GM18511 (cell line): ENCODE measurements at regions not wholly inside any gene's neighbourhood (a gene's known extent, or its start where the extent isn't known, plus 50 kb on each side); places are given as distances from the start of the nearest gene placed in this dataset.
"Not testable (repeated sequence)": the region's sequence is repeated elsewhere in the genome, so short reads cannot be mapped to it uniquely, and the experiment has no call there.

Experiments used
- ATAC-seq: cut with Tn5 transposase; IDR thresholded peaks from one replicate; pipeline ENCODE4 v1.9.1; 2021; ENCODE audit warnings: mild to moderate bottlenecking, moderate library complexity; ENCODE audit not compliant: unreplicated experiment

DNA sequence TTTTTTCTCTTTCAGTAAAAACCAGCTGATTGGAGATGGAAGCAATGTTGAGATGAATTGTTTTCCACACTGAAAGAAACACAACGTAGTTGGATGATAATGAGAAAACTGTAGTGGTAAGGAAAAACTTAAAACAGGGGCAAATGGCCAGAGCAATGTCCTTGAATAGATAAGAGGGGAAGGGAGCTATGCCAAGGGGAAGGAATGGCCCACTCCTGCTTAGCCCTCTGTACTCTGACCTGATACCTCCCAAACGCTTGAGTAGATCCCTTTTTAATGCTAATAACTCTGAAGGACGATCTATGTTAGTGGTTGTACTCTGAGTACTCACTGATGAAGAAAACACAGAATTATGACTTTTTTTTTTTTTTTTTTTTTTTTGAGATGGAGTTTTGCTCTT lies 114.7 kb upstream of the DAB2 start:
- ATAC-seq: no peak

DNA sequence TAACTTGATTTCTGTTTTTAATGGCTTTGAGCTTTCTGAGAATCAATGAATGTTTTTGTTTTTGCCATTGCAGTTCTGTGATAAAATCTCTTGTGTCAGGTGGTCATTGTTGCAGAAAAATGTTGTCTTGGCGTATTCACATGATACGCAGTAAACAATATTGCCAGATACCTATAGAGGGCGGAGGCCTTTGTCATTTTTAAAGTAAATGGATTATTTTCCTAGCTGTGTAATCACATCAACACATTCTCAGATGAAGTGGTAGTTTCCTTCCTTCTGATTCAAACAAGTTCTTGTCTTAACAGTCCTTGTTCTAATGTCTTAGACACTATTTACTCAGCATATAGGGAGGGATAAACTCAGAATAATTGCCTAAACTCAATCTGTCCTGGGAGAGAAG lies 109.9 kb upstream of the DAB2 start:
- ATAC-seq: no peak

DNA sequence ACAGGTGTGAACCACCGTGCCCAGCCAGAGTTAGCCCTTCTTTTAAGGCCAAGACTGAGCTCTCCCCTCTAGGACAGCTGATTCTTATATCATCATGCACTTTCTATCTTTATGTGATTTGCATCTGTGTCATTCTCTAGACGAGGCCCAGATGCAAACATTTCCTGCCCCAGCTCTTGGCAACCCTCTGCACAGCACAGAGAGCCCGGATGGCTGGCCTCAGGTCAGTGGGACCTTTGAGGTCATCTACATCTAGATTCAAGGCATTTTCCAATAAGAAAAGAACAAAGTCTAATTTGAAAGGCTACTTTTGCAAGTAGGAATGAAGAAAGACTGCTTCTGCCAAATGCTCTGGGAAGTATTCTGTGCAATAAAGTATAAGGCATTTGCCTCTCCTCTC lies 109.0 kb upstream of the DAB2 start:
- no peak for ATAC-seq

DNA sequence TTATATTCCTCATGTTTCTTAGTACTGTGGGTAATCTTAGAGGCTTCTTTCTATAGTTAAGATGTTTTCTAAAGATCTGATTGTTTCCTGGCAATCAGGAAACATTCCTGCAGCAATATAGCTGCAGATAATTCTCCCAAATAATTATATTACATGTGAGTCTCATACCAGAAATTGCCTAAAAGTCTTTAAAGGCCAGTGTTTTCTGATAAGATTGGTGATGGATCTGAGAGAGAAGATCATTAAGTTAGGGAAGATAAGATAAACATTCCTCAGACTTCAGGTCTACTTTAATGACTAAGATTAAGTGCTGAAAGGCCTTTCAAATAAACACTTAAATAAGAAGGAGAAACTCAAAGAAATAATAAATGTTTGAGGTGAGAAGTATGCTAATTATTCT lies 107.7 kb upstream of the DAB2 start:
- ATAC-seq: no peak

DNA sequence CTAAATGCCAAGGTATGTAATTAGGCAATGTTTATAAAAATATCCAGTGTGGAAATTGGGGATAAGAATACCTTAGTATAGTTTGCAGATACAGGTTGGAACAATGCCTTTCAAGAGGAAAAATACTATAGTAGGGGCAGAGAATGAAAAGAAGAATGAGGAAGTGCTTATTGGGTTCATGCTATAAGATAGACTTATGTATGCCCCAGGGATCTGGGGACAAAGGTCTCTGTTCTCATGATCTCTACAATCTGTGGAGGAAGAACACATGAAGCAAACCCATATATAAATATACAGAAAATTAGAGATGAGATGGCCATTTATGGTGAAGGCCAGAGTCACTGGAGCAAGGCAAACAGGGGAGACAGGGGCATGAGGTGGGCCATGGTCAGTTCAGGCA lies 106.5 kb upstream of the DAB2 start:
- ATAC-seq: no peak

DNA sequence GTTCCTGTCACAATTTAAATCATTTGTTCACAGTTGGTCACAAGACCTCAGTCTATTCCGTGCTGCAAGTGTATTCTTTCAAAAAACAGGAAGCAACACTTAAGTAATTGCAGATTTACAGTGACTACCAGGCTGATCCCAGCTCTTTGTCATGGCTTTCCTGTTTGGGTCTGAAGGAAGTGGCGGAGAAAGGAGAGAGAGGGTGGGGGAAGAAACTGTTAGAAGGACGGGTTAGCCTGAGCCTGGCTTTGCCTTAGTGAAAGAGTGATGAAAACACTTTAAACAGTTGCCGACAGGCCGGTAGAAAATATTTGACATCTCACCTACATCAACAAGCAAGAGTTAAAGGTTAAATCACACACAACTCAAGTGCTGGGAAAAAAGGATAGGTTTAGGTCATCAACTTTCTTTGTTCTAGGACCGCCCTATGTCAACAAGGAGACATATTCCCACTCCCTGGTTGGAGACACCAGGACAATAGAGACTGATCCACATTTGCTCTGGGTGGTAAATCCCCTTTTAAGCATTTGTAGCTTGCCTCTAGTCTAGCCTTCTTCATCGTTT lies 102.2 kb upstream of the DAB2 start:
- no peak for ATAC-seq

DNA sequence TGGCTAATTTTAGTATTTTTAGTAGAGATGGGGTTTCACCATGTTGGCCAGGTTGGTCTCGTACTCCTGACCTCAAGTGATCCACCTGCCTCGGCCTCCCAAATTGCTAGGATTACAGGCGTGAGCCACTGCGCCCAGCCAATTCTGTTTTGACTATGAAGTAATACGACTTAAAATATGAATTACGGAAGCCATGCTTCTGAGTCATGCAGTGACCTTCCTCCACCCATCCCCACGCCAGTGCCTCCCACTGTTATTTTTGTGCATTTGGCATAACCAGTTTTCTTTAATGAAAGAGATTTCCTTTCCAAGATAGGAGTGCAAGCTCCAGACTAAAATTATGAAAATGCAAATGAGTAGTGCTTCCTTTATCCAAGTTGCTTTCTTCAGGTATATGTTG lies 101.0 kb upstream of the DAB2 start:
- not testable (repeated sequence) for ATAC-seq

DNA sequence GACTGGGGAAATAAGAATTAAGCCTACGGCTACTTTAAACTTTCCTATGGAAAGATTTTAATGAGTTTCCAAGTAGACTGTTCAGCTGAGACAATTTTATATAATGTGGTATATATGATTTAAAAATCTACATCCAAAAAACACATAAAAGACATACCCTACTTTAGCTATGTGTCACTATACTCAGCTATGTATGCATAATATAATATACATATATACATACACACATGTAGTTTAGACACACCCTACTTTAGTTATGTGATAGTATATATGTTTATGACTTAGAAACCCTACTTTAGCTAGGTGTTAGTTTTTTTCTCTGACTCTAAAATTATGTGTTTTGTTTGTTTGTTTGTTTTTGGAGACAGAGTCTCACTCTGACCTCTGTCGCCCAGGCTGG lies 100.5 kb upstream of the DAB2 start:
- ATAC-seq: no peak

DNA sequence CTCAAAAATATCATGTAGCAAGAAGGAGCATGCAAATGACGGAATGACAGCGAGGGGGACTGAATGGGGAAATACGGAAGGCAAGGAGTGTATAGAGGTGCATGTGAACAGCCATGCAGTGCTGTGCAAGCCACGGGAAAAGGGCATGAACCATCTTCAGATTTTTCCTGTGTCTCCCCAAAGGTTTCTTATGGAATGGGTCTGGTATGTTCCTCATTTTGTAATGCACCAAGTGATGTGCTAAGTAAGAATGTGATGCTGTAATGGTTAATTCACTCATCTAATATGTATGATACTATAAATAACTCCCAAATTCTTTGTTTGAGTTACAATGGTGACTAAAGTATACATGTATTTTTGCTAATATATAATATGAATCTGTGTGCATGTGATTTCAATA lies 99.0 kb upstream of the DAB2 start:
- no peak for ATAC-seq

DNA sequence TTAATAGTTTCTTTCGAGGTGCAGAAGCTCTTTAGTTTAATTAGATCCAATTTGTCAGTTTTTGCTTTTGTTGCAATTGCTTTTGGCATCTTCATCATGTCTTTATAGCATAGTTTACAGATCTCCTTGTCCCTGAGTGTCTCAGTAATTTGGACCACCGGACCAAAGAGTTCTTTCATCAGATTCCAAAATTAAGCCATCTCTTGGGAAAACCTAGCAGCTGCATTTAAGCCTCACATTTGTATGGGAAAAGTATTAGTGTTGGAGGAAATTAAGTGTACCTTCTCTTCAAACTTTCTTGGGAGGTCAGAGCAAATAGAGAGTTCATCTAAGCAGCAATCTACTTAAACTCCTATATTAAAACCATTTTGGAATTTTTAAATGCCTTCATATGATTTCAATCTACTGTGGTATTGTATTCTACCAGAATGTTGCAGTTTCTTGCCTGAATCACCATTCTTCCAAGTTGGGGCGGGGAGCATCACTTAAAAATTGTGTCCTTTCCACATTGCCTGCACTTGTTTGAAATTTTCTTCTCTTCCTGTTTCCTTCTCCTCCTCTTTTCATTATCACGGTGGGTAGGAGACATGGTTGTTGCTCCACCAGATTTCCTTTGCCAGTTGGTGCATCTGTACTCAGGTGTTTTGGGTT lies 97.3 kb upstream of the DAB2 start:
- ATAC-seq: no peak

DNA sequence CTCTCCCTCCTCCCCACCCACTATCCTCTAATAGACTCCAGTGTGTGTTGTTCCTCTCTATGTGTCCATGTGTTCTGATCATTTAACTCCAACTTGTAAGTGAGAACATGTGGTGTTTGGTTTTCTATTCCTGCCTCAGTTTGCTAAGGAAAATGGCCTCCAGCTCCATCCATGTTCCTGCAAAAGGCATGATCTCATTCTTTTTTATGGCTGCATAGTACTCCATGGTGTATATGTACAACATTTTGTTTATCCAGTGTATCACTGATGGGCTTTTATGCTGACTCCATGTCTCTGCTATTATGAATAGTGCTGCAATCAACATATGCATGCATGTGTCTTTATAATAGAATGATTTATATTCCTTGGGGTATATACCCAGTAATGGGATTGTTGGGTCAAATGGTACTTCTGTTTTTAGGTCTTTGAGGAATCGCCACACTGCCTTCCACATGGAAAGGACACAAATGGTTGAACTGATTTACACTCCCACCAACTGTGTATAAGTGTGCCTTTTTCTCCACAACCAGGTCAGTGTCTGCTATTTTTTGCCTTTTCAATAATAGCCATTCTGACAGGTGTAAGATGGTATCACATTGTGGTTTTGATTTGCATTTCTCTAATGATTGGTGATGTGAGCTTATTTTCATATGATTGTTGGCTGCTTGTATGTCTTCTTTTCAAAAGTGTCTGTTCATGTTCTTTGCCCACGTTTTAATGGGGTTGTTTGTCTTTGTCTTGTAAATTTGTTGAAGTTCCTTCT lies 96.5 kb upstream of the DAB2 start:
- no peak for ATAC-seq

DNA sequence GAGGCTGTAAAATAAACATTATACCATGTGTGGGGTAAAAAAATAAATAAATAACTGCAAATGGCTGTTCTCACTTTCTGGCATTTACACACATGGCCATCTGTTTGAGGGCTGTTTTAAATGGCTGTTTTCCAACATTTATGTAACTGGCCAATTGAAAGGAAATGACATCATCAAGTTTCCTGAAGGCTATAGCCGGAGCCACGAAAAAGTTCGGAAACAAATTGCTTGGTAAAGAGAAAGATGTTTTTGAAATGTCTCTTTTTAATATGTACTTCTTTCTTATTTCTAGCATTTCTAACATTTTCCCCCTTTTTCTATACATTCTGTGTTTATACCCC lies 95.4 kb upstream of the DAB2 start:
- no peak for ATAC-seq

DNA sequence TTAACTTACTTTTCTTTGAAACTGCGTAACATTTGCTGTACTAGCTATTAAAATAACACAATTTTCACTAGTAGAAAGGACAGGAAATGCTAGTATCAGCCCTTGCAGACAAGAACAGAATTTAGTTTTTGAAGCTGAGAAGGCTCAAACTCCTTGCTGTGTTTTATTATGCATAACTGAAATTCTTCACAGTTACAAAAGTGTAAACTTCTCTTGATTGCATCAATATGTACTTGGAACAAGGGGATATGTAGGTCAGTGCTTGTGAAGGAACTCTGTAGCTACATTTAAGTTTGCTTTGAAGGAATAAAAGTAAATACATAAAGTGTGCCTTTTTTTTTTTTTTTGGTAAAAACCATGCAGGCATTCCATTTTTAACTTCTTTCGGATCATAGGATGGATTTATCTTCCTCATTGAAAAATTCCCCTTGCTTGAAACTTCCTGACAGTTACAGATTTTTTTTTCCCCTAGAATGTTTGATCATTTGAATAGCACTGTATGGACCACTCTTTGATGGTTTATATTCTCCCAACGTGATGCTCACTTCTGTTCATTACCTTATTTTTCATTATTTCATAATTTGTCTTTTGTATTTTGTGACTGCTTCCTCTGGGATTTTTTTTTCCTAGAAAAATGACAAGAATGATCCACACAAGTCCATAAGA lies 94.9 kb upstream of the DAB2 start:
- ATAC-seq: no peak

DNA sequence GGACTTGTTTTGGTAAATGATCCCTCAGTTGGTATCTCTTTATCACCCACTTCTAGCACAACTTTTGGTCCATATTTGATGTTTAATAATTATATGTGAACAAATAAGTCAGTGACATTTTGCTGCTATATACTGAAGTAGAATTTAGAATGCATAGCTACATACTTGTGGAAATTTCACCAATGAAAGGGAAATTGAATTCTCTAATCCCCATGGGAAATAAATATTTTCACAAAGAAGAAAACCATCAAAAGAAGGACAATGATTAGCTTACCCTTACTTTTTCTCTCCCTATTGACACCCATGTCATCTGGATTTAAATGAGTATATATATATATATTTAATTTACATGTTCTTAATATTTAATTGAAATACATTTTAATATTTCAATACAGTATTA lies 94.3 kb upstream of the DAB2 start:
- no peak for ATAC-seq

DNA sequence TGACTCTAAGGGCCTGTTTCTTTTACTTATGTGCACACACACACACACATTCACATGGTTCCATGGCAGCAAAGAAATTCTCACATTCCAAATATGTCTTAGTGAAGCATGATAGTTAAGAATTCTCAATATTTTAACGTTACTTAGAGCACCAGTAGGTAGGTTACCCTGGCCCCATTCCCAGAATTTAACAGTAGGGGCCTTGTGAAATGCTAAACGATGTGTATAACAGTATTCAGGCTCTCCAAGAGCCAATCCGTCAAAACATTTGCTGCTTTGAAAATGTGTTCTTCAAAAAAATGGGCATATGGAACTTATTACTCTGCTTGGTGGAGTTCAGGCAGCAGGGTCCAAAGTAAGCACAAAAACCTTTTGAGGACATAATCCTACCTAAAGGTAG lies 93.7 kb upstream of the DAB2 start:
- no peak for ATAC-seq

DNA sequence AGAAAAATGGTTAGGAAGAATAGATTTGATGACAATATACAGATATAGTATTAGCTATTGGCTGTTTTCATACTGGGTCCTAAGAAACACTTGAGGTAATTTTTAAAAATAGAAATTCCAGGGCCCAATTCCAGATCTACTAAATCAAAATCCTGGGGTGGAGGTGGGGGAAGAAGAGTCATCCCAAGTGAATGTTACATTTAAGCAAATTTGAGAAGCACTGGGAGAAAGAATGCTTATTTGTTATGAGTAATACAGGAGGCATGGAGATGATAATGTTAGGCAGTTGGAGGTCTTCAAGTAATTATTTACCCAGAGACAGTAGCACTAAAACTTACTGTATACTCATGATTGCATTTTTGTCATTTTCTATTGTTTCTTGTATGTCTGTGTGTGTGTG lies 93.0 kb upstream of the DAB2 start:
- no peak for ATAC-seq

DNA sequence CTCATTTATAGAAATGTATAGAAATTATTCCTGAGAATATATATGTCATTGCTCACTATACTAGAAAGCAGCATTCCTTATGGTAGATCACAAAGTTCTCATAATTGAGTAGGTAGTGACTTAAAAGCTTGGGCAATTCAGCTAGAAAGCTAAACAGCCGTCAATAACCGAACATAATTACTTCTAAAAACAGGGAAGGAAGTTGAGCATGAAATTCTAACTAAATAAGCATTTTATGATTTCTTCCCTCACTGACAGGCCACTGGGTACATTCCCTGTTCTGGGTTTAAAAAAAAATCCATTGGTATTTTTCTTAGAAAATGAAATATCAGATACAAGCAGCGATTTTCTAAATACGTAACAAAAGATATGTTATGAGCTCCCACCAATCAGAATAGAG lies 91.1 kb upstream of the DAB2 start:
- ATAC-seq: no peak

DNA sequence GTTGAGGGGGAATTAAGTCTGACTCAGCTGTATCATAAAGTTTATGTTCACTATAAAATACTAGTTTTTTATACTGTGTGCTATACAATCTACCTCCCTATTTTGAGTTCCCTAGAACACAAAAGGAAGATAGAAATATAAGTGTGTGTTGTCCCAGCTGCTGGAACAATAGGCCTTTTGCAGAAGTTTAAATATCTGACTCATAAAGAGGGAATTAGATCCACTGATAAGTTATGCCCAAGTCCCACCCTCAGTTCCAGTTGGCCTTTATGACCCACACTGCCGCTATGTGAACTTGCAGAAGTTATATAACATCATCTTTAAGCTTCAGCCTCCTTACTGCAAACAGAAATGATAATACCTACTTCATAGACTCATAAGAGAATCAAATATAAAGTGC lies 88.5 kb upstream of the DAB2 start:
- no peak for ATAC-seq

DNA sequence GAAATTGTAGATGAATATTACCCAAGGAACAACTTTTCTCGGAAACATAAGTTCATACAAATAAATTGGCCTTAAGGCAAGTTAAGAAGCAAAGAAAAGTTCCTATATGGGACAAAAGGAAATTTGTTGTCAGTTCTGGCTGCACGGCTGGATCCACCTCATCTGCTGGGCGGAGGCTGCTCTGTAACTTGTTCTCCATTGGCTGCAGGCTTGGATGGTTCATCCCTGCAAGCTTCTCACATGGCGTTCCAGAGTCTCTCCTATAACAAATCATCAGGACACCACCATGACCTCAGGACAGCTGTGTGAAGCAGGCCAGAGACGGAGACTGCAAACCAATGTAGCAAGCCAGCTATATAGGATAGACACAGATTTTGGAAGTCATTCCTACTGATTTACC lies 81.4 kb upstream of the DAB2 start:
- ATAC-seq: no peak

DNA sequence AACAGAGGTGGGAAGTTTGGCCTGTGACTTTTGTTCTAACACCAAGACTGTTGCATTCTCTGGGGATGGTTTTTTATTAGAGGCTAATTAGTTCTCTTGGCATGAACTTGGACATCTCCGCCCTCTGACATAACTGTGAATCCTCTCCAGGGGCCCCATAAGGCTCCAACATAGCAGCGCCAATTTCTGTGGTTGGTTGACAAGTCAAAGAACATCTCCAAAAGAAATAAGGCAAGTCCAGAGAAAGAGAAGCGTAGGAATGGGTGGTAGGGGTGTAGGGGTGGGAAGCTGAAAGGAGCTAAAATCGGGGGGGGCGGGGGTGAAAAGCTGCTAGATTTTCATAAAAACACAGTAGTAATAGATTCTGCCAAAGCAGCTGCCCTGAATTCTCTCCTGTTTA lies 81.0 kb upstream of the DAB2 start:
- no peak for ATAC-seq

DNA sequence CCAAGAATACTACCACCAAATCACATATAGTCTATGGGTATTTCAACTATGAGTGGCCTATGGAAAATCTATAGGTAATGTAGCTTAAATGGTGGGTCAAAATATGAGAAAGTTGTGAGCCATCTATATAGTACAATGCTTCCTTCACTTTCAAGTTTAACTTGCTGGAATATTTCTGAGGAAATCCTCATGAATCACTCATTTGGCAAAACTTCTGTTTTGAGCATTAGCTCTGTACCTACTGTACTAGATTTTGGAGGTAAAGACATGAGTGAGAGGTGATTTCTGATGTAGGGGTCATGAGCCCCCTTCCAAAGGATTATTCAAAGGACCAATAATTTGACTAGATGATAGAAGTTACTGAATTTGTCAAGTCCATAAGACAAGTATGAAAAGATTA lies 80.6 kb upstream of the DAB2 start:
- no peak for ATAC-seq

DNA sequence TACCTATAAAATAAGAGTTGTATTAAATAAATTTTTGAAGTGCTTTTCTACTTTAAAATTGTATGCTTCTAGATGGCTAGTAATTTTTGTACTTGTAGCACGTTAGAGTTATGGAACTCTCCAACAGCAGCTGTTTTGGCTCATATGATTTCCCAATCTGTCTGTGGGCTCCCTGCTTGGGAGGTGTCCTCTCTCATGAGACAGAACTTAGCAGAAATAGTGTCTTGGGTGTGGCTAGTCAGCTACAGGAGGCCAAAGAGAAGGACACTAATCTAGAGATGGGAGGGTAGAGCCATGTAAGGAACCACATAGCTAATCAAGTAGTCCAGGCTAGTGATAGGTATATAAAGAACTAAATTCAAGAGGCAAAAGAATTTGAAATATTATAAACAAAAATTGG lies 78.4 kb upstream of the DAB2 start:
- no peak for ATAC-seq
